Fibroblast of gingiva (primary cell): ENCODE measurements at regions not wholly inside any gene's neighbourhood (a gene's known extent, or its start where the extent isn't known, plus 50 kb on each side); places are given as distances from the start of the nearest gene placed in this dataset.

Source experiments
- DNase-seq: peaks from one replicate; pipeline ENCODE4 v3.0.0-alpha.2; 2011; ENCODE audit warnings: low read depth

DNA sequence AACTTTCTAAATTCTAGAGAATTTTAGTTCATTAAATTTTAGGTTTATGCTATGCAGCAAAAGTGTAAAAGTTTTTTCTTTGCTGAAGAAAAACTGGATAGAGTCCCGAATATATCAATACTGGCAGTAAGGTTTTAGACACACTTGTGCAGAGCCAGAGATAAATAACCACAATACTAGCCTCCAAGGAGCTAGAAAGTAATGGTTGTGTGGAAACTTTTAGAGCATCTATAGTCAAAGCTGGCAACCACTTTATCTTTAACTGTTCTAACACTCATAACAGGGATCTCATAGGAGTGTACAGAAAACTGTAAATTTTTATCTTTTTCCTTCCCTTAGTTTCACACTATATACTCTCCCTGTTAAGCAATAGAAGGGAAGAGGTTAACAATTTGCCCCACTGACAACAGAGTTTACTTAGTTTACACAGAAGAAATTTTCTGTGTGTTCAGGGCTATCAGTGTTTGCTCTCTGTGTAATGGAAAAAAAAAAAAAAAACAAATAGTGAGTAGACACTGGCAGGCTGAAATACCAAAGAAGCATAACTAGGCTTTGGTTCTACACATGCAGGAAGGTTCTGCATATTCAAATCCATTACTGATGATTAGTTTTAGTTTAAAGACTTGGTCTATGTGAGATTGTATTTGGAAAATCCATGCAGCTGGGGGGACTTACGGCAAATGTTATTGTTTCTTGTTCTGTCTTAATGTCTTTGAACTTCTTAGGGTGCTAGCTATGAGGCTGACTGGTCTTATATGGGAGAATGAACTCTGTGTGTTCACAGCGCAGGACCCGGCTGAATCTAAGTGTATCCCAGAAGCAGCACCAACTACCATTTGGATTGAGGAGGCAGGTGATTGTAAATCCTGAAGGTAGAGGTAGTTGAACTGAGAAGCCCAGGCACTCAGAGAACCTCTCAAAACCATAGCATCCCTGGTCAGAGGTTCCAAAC is 187.6 kb downstream of the PCSK1 start:
- DNase-seq: no peak

DNA sequence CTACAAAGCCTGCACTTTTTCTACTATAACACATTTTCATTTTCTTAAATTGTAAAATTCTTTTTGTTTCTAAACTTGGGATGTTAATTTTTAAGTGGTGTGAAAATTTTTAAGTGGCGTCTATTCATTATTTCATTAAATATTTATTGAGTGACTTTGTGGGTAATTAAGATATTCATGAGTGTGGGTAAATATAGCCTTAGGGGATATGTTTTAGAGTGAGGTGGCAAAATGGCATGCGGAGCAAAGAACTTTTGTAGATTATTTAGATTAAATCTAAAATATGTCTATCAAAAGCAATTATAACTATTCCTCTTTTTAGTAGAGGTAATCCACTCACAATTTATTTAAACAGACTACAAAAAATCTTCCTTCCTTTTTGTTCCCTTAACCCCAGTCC is 188.4 kb downstream of the PCSK1 start:
- DNase-seq: no peak

DNA sequence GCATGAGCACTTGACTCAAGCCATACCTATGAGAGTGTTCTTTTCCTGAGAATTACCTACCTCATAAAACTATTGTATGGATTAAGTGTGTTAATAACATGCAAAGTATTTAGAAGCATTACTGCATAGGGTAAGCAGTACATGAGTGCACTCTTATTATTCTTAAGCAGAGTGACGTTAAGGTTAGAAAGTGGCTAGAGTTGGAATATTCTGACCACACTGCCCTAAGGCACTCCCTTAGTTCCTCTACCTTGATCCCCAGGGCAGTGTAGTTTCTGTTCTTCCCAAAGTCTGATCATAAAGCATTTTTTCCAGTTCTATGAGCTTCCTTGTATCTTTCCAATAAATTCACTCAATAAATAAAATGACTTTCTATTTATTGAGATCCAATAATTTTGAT is 189.2 kb downstream of the PCSK1 start:
- no peak for DNase-seq

DNA sequence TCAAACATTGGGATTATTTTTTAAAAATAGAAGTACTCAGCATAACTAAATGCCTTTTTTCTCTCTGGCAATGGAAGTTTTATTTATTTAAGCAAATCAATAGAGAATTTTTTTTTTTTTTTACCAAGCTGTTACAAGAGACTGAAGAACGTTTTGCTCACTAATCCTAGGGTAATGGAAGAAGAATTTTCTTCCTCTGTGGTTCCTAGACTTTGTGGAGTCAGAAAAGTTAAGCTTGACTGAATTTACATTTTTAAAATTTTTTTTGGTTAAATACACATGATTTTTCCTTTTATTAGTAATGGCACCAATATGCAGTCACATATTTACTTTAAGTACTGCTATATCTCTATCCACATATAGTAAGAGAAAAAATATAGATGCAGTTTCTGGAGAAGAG is 189.8 kb downstream of the PCSK1 start:
- DNase-seq: no peak

DNA sequence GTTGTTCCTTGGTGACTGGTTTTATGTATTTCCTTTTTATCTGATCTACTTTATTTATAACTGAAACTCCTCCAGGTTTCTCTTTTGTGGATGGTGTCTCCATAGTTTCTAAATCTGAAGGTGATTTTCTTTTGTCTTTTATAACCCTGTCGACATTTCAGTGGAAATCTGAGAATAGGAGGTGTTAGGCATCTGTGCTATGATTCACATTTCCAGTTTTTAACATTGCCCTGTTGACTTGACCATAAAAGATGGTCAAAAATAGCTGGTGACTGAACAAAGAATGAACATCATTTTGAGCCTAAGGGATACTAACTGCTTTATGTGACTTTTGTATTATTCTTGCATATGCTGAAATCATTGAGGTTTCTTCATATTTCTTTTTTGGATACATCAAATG is 190.5 kb downstream of the PCSK1 start:
- no peak for DNase-seq

DNA sequence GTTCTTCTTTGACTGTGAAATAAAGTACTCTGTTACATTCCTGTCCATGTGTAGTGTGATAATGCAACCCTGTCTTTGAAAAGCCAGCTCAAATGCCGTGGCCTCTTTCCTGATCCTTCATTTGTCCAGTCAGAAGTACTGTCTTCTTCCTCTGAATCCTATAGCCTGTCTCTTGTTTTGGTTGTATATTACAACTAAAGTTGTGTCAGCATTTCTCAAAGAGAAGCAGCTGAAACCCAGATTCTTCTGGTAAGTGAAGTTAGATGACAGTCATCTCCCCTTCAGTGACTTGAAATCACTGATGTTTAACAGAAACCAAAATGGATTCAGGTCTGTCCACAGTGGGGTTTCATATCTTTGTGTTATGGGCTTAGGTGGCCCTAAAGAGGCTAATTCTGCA is 196.2 kb downstream of the PCSK1 start:
- no peak for DNase-seq

DNA sequence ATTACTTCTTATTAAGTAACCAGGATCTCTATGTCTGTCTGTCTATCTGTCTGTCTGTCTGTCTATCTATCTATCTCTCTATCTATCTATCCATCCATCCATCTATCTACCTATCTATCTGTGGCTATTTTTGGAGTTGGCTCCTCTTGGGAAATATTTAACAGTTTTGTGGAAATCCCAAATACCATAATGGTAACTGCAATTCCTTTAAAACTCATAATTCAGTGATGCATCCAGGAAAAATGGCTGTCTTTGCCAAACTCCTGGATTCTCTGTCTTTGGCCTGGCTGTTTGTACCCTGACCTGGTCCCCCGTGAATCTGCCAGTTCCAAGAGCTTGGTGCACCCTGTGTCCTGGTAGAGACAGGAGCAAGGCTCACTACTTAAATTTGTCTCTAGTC is 197.0 kb downstream of the PCSK1 start:
- DNase-seq: no peak

DNA sequence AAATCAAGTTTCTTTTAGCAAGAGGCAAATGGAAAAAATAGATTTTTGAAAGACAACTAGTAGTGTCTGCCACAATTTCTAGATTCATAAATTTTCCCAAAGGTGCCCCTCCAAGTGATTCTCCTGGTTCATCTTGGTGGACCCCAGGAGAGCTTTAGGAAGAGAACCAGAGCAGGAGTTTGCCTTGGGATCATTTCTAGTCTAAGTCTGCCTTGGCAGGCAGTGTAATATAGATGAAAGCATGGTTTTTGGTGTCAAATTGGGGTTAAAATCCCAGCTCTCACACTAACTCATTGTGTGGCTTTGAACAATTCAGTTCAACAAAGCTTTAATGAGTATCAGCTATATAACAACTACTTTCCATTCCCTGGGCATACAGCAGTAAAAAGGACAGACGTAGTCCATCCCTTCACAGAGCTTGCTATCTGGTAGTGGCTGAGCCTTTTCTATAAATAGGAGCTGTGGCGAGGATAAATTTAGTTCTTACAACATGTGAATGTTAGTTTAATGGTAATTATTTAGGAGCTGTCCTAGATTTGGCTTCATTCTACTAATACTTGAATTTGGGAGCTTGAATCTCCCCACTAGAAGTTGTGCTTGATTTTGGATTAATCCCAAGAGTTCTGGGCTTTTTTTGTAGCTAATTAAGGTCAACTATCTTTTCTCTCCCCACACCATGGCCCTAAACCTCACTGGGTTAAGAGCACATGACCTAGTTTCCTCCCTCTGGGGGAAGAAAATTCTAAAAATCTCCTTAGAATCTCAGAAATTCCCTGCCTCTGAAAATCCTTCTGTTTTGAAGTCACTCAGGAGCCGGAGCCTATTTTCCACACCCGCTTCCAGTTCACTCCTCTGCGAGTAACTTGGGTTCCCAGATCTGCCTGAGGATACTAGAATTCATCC is 197.8 kb downstream of the PCSK1 start:
- DNase-seq: no peak

DNA sequence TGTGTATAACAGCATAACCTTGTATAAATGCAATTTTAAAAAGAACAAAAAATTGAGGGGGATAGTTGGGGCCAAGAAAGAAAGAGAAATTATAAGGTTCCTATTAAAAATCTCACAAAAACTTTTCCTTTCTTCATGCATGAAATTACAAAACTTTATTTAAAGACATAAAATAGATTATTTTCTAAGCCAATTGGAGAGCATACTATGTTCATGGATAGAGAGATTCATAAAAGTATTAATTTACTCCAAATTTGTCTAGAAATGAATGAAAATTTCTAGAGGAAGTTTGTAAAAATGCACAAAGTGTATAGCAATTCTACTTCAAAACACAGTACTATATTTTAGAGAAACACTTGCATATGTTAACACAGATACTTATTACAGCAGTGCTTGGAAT is 200.4 kb downstream of the PCSK1 start:
- DNase-seq: no peak

DNA sequence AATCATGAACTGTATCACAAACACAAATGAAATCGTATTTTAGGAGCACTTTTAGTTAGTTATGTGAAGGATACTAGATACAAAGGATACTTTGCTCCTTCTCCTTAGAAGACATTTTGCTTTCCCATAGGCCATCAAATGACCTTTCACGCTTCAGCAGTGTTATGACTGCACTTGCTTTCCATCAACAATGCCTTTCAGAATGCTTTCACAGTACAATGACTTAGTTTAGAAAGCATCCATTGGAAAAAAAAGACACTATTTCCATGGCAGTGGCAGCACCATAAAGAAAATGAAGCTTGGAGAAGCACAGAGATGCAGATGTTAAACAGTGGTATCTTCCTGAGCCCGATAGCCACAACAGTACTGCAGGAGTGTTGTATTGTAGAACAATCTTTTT is 203.9 kb downstream of the PCSK1 start:
- DNase-seq: no peak

DNA sequence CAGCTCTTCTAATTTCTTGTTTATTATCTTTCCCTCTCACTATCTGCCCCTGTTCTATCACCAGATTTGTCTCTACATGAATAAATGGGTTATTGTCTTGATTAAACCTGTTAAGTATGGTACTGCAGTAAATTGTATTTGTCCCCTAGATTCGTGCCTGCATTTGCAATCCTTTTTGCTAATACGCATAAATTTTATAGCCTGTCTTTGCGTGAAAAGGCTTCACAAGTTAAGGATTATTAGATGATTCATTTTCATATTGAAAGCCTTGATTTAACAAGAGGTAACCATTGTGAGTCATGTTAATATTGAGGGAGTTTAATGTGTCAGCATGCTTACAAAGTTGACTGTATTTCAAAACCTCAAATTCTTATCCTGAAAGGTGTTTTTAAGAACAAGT is 204.6 kb downstream of the PCSK1 start:
- DNase-seq: no peak

DNA sequence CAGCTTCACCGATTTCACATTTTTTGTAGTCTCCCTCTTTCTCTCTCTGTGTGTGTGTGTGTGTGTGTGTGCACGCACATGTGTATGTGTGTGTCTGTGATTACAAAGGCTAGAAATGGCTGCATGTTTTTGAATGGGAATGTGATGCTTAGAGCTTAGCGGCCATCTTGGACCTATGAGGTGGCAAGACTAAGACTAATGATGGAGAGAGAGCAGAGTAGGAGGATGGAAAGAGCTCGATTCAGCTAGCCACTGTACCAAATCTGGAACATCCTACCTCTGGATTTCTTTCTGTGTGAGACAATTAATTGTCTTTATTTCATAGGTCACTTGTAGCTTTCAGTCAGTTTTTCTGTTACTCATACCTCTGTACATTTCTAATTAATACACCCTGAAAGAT is 205.1 kb downstream of the PCSK1 start:
- DNase-seq: no peak

DNA sequence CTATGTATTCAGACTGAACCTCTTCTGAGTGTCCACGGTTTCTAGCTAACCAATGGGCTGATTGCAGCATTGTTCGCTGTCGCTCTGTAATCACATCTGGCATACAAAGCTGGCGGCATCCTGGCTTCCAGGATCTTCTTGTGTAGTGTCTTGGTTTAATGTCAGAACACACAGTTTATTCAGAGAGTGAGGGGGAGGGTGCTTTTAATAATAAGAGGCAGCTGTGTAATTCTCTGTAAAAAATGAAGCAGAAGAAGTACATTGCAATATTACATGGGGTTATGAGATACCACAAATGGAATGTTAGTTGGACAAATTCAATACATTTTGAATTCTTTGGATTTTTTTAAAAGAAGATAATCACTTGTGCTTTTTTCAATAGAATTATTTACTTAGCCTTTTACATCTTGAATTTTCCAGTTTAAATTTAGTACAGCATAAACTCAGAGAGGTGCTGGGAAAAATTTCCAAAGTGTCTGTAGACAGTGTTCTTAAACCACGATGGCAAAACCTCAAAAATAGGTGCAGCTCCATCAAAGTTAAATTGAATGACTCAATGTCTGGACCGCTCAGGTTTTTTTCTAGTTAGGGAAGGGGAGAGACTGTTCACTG is 206.0 kb downstream of the PCSK1 start:
- DNase-seq: peak; percentile 97

DNA sequence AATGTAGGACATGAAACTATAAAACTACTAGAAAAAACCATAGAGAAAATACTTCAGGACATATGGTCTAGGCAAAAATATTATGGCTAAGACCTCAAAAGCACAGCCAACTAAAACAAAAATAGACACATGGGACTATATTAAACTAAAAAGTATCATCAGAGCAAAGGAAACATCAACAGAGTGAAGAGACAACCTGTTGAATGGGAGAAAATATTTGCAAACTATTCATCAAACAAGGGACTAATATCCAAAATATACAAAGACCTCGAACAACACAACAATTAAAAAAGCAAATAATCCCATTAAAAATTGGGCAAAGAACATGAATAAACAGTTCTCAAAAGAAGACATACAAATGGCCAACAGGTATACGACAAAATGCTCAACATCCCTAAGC is 210.9 kb downstream of the PCSK1 start:
- no peak for DNase-seq

DNA sequence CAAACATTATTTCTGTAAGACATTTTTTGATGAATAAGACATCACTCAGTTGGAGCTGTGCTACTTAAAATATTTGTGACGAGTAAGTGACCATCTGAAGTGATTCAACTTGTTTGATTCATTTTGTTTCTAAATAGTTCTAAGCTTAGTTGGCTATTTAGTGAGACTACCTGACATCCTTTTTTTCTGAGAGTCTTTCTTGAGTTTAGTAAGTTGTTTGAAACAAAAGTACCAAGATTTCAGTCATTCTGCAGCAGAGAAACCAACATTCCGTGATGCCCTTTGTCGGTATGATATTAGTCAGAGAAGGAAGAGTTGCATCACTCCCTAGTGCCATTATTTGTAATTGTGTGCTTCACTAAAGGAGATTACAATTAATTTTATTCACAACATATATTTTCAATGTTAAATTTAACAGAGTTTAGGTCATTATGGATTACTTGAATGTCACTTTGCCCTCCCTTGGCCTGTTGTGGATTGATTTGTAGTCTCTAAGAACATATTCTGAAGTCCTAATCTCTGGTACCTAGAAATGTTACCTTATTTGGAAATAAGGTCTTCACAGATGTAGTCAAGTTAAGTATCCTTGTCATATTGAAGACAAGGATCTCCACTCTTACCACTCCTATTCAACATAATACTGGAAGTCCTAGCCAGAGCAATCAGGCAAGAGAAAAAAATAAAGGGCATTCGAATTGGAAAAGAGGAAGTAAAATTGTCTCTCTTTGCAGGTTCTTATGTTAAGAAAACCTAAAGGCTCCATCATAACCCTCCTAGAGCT is 212.2 kb downstream of the PCSK1 start:
- DNase-seq: peak; percentile 66

DNA sequence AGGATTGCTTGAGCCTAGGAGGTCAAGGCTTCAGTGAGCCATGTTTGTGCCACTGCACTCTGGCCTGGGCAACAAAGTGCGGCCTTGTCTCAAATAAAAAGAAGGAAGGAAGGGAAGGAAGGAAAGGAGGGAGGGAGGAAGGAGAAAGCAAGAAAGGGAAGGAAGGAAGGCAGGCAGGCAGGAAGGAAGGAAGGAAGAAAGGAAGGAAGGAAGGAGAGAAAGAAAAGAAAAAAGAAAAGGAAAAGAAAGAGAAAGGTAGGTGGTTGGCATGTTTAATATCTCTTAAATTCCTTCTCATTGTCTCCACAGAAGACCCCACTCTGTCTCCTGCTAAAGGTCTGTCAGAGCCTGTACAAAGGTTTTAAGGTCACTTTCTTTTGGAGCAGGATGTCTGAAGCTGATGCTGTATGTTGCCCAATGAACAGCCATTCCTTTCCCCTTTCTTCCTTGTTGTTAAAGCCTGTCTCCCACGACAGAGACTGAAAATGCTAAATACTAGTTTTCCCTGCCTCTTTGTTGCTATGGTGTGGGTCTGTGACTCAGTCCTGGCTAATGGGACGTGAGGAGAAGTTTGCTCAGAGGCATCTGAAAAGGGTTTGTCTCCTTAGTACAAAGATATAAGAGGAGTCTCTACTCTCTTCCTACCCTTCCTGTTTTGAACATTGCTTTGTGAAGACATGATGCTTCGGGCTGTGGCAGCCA is 213.3 kb downstream of the PCSK1 start:
- peak; percentile 51 for DNase-seq

DNA sequence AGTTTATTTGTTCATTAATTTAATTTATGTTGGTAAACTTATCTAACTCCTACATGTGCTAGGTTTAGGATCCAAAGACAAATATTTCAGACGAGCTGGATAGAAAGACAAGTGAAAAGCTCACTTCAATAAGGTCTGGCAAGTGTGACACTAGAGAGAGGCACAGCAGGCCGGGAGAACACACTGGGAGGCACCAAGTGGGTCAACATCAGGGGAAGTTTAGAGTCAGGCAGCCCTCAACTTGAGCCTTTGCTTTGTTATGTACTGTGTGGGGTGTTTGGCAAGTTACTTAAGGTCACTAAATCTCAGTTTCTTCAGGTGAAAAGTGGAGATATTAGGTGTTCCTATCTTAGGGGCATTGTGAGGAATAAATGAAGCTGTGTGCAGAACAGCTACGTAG is 214.4 kb downstream of the PCSK1 start:
- no peak for DNase-seq

DNA sequence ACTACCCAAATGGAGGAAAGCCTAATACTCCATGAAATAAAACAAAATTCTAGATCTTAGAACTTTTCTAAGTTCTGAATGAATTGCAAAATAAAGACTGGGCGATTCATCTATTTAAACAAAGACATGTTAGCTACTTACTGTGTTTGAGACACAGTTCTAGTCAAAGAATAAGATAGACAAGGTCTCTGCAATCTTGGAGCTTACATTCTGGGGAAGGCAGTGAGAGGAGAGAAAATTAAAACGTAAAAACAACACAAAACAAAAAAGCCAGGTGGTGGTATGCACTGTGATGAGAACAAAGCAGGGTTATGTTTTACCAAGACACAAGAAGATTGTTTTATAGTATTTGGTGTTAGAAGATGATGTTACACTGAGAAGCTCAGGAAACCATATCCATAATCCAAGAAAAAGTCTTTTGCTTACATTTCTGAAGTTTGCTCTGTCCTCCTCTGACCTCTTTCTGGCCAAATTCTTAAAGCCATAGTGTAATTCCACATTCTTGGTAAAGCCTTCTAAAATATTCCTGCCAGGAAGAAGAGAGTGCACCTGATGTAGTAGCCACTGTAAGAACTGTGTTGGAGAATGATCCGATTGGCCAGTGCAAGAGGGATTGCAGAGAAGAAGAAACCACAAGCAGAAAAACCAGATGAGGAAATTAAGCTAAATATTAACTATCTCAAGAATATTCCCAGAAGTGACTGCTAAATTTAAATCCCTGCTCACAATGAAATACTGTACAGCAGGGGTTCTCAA is 218.4 kb downstream of the PCSK1 start:
- no peak for DNase-seq

DNA sequence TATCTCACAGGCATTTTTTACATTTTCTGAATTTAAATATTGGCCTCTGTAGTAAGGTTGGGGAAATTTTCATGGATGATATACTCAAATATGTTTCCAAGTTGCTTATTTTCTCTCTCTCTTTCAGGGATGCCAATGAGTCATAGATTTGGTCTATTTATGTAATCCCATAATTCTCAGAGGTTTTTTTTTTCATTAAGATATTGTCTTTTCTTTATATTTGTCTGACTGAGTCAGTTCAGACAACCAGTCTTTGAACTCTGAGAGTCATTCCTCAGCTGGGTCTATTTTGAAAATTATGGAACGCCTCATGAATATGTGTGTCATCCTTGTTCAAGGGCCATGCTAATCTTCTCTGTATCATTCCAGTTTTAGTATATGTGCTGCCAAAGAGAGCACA is 223.2 kb downstream of the PCSK1 start:
- peak; percentile 53 for DNase-seq

DNA sequence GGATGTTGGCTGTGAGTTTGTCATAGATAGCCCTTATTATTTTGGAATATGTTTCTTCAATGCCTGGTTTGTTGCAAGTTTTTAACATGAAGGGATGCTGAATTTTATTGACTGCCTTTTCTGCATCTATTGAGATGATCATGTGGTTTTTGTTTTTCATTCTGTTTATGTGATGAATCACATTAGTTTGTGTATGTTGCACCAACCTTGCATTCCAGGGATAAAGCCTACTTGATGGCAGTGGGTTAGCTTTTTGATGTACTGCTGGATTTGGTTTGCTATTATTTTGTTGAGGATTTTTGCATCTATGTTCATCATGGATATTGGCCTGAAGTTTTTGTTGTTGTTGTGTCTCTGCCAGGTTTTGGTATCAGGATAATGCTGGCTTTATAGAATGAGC is 225.6 kb downstream of the PCSK1 start:
- DNase-seq: no peak
